ENCODE measurements at regions not wholly inside any gene's neighbourhood (a gene's known extent, or its start where the extent isn't known, plus 50 kb on each side); places are given as distances from the start of the nearest gene placed in this dataset.

- TF ChIP-seq CTCF (IDR thresholded peaks at IDR 0.05) (no peak), POLR2A (IDR thresholded peaks at IDR 0.05) (no peak), EP300 (IDR thresholded peaks at IDR 0.05) (no peak)
Measured at GRCh38 chr3:194255252-194256039, 95.7 kb downstream of the CPN2 start.
